HepG2 (cell line): ENCODE measurements at regions not wholly inside any gene's neighbourhood (a gene's known extent, or its start where the extent isn't known, plus 50 kb on each side); places are given as distances from the start of the nearest gene placed in this dataset.

ENCODE experiments used
- ATAC-seq: fragments of 200-7000 bp; cut with Tn5 transposase; 3 replicates; pipeline ENCODE4 v1.9.1; 2020; ENCODE audit warnings: mild to moderate bottlenecking, moderate library complexity
- BruUV-seq: library from RNA; stranded (reverse); fragments of 400-500 nt; replicated peaks from 2 replicates; lab custom pipeline; 2021; lab: Mats Ljungman, UMichigan
- CTCF ChIA-PET: fragments of 300-600 bp; formaldehyde crosslinking; extraction: SDS; loops from one replicate; lab custom pipeline; 2021; ENCODE audit warnings: low total read pairs, inconsistent platforms, low intra/inter-chr PET ratio; lab: Yijun Ruan, JAX
- POLR2A ChIA-PET: fragments of 350-600 bp; sonication (Branson Sonifier 250); formaldehyde crosslinking; loops from one replicate; lab custom pipeline; 2020; ENCODE audit warnings: antibody characterized with exemption, inconsistent platforms; lab: Yijun Ruan, JAX
- DNase-seq: peaks from one replicate; pipeline ENCODE4 v3.0.0-alpha.2; 2015; ENCODE audit warnings: low spot score
- FAIRE-seq: peaks from 3 replicates; lab custom pipeline; 2011; peaks lifted over from hg19 to GRCh38; lab: Jason Lieb, UNC
- H2AFZ ChIP-seq: one replicate; pipeline ENCODE4 v1.6.1; 2011; ENCODE audit warnings: low read length, inconsistent platforms
- H3K27ac ChIP-seq: fragments of 300-600 bp; 3 replicates; pipeline ENCODE4 v1.8.0; 2011; ENCODE audit warnings: mixed run types, mild to moderate bottlenecking, mixed read lengths, low read length, inconsistent platforms; ENCODE audit not compliant: insufficient read depth; ENCODE audit errors: extremely low read length
- H3K27me3 ChIP-seq, 2 experiments: fragments of 200-600 bp in 1 of 2; 2 replicates in 1 of 2; 3 replicates in 1 of 2; pipeline versions ENCODE4 v1.6.0 to v1.8.0; 2011; ENCODE audit warnings: low read length in 2 of 2, mild to moderate bottlenecking in 2 of 2, moderate library complexity in 2 of 2, inconsistent platforms in 1 of 2; ENCODE audit not compliant: insufficient read depth in 2 of 2, control insufficient read depth in 1 of 2
- H3K36me3 ChIP-seq, 2 experiments: fragments of 200-600 bp in 1 of 2; replicated peaks in 1 of 2; 2 replicates in 1 of 2; 3 replicates in 1 of 2; pipeline versions ENCODE4 v1.5.1 to v1.8.0; 2011; ENCODE audit warnings: low read length in 2 of 2, inconsistent platforms in 1 of 2; ENCODE audit not compliant: insufficient read depth in 2 of 2, control insufficient read depth in 1 of 2
- H3K4me1 ChIP-seq: 2 replicates; pipeline ENCODE4 v1.5.1; 2012; ENCODE audit warnings: low read length, inconsistent platforms; ENCODE audit not compliant: insufficient read depth
- H3K4me2 ChIP-seq: 2 replicates; pipeline ENCODE4 v1.6.0; 2011; ENCODE audit warnings: low read depth, low read length, inconsistent platforms
- H3K4me3 ChIP-seq, 3 experiments: fragments of 200-600 bp in 1 of 3; sonication (generic), shearing (Covaris generic) in 1 of 3; replicated peaks in 1 of 3; 2 replicates each; pipeline ENCODE4 v1.5.1; 2011 to 2016; ENCODE audit warnings: low read length in 3 of 3, inconsistent platforms in 2 of 3, low read depth in 2 of 3, mild to moderate bottlenecking in 2 of 3, control low read depth in 1 of 3, mixed read lengths in 1 of 3; ENCODE audit not compliant: insufficient read depth in 1 of 3
- H3K79me2 ChIP-seq: one replicate; pipeline ENCODE4 v1.6.1; 2011; ENCODE audit warnings: low read length, inconsistent platforms; ENCODE audit not compliant: insufficient read depth
- H3K9ac ChIP-seq: 2 replicates; pipeline ENCODE4 v1.6.0; 2011; ENCODE audit warnings: mild to moderate bottlenecking, low read depth, low read length, inconsistent platforms; ENCODE audit not compliant: insufficient read depth
- H3K9me3 ChIP-seq: 2 replicates; pipeline ENCODE4 v1.5.1; 2012; ENCODE audit warnings: mild to moderate bottlenecking, low read length
- H4K20me1 ChIP-seq: 2 replicates; pipeline ENCODE4 v1.6.0; 2011; ENCODE audit warnings: inconsistent platforms, mild to moderate bottlenecking, low read length, moderate library complexity; ENCODE audit not compliant: insufficient read depth
- GABPA ChIP-seq, 2 experiments: IDR thresholded peaks; 2 replicates each; pipeline ENCODE4 v1.6.1; 2011 to 2016; ENCODE audit warnings: low read depth in 2 of 2, low read length in 1 of 2, missing biosample characterization in 1 of 2, missing genetic modification characterization in 1 of 2
- GABPB1 ChIP-seq: IDR thresholded peaks from 2 replicates; pipeline ENCODE4 v1.6.1; 2016; ENCODE audit warnings: mild to moderate bottlenecking, missing genetic modification reagents, moderate library complexity, missing compliant biosample characterization
- KMT2A ChIP-seq: sonication (generic); formaldehyde crosslinking; IDR thresholded peaks from 2 replicates; pipeline ENCODE4 v1.4.0; 2020; ENCODE audit warnings: missing genetic modification reagents
- NBN ChIP-seq: fragments of 450-650 bp; conservative IDR thresholded peaks from 2 replicates; pipeline ENCODE4 v1.6.1; 2017
- NRL ChIP-seq: sonication (generic); formaldehyde crosslinking; IDR thresholded peaks from 2 replicates; pipeline ENCODE4 v1.5.0; 2020; ENCODE audit warnings: missing genetic modification reagents, mild to moderate bottlenecking, moderate library complexity, borderline replicate concordance
- SNRNP70 ChIP-seq: fragments of 200-400 bp; formaldehyde crosslinking; IDR thresholded peaks from 2 replicates; pipeline ENCODE4 v1.6.1; 2017; ENCODE audit warnings: mild to moderate bottlenecking, low read depth, low read length, moderate library complexity
- TCF7L2 ChIP-seq: IDR thresholded peaks from 2 replicates; pipeline ENCODE4 v1.6.1; 2011; ENCODE audit warnings: mild to moderate bottlenecking, low read depth, low read length, moderate library complexity
- ZNF337 ChIP-seq: sonication (generic); formaldehyde crosslinking; IDR thresholded peaks from 2 replicates; pipeline ENCODE4 v1.5.1; 2020; ENCODE audit warnings: missing genetic modification reagents, low read depth, mild to moderate bottlenecking, borderline replicate concordance
- ZNF530 ChIP-seq: sonication (generic); formaldehyde crosslinking; IDR thresholded peaks from 2 replicates; pipeline ENCODE4 v1.5.0; 2020; ENCODE audit warnings: low read depth, mild to moderate bottlenecking, missing genetic modification reagents
- ZNF660 ChIP-seq: sonication (generic); formaldehyde crosslinking; IDR thresholded peaks from 2 replicates; pipeline ENCODE4 v1.5.1; 2020; ENCODE audit warnings: mild to moderate bottlenecking, low read depth, missing genetic modification reagents, borderline replicate concordance
- ZNF7 ChIP-seq: IDR thresholded peaks from 2 replicates; pipeline ENCODE4 v1.6.1; 2016; ENCODE audit warnings: missing biosample characterization, missing genetic modification reagents
- WGBS: methylation state at CpG from one replicate; pipeline ENCODE4 v1.1.6; 2017; ENCODE audit warnings: low lambda C conversion rate; 5-methylcytosine and 5-hydroxymethylcytosine counted together
- in situ Hi-C: cut with HindIII; loops from 2 replicates; pipeline ENCODE4 v1.10.0; 2017; ENCODE audit warnings: low pct_unique_long_range_greater_than_20kb; ENCODE audit not compliant: extremely low pct_ligation_motif_present
- intact Hi-C: fragments of 100-400 bp; cut with micrococcal nuclease; formaldehyde crosslinking; loops from one replicate; pipeline ENCODE4 v1.10.0; 2022; ENCODE audit not compliant: unreplicated experiment
- TF ChIP-seq, protein P1 (sequence below): sonication (generic); formaldehyde crosslinking; IDR thresholded peaks from one replicate; pipeline ENCODE4 v1.5.1; 2020; ENCODE audit warnings: mild to moderate bottlenecking, missing genetic modification reagents; ENCODE audit errors: not compliant biosample characterization
- TF ChIP-seq, protein P2 (sequence below): sonication (generic); formaldehyde crosslinking; IDR thresholded peaks from 2 replicates; pipeline ENCODE4 v1.4.0; 2020; ENCODE audit warnings: missing genetic modification reagents

DNA sequence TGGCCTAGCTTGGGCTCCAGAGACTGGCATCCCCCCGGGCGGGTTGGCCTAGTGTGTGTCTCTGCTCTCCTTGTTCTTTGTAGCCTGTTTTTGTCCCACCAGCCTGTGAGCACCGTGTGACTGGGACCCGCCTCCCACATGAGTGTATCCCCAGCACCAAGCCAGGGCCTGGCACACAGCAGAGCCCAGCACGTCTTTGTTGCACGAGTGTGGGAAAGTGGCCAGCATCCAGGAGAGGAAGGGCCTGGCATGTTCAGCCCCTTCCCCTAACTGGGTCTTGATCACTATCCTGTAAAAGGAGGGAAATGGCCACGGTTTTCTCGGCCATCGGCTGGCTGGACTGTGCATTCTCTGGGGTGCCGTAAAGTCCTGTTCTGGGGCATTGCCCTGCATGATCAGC, 290.1 kb downstream of the BMP7 start (continued):
- TF ChIP-seq, protein P1, sequence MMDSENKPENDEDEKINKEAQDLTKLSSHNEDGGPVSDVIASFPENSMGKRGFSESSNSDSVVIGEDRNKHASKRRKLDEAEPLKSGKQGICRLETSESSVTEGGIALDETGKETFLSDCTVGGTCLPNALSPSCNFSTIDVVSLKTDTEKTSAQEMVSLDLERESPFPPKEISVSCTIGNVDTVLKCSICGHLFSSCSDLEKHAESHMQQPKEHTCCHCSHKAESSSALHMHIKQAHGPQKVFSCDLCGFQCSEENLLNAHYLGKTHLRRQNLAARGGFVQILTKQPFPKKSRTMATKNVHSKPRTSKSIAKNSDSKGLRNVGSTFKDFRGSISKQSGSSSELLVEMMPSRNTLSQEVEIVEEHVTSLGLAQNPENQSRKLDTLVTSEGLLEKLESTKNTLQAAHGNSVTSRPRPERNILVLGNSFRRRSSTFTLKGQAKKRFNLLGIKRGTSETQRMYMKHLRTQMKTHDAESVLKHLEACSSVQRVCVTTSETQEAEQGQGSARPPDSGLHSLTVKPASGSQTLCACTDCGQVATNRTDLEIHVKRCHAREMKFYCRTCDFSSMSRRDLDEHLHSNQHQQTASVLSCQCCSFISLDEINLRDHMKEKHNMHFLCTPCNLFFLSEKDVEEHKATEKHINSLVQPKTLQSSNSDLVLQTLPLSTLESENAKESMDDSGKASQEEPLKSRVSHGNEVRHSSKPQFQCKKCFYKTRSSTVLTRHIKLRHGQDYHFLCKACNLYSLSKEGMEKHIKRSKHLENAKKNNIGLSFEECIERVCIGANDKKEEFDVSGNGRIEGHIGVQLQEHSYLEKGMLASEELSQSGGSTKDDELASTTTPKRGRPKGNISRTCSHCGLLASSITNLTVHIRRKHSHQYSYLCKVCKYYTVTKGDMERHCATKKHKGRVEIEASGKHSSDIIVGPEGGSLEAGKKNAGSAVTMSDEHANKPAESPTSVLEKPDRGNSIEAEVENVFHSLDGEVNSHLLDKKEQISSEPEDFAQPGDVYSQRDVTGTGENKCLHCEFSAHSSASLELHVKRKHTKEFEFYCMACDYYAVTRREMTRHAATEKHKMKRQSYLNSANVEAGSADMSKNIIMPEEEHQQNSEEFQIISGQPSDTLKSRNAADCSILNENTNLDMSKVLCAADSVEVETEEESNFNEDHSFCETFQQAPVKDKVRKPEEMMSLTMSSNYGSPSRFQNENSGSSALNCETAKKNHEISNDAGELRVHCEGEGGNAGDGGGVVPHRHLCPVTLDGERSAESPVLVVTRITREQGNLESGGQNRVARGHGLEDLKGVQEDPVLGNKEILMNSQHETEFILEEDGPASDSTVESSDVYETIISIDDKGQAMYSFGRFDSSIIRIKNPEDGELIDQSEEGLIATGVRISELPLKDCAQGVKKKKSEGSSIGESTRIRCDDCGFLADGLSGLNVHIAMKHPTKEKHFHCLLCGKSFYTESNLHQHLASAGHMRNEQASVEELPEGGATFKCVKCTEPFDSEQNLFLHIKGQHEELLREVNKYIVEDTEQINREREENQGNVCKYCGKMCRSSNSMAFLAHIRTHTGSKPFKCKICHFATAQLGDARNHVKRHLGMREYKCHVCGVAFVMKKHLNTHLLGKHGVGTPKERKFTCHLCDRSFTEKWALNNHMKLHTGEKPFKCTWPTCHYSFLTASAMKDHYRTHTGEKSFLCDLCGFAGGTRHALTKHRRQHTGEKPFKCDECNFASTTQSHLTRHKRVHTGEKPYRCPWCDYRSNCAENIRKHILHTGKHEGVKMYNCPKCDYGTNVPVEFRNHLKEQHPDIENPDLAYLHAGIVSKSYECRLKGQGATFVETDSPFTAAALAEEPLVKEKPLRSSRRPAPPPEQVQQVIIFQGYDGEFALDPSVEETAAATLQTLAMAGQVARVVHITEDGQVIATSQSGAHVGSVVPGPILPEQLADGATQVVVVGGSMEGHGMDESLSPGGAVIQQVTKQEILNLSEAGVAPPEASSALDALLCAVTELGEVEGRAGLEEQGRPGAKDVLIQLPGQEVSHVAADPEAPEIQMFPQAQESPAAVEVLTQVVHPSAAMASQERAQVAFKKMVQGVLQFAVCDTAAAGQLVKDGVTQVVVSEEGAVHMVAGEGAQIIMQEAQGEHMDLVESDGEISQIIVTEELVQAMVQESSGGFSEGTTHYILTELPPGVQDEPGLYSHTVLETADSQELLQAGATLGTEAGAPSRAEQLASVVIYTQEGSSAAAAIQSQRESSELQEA (CRISPR knock-in tag), result no peak
- TF ChIP-seq ZNF530 (CRISPR knock-in tag) (no peak), GABPB1 (CRISPR knock-in tag) (no peak), NRL (no peak)

DNA sequence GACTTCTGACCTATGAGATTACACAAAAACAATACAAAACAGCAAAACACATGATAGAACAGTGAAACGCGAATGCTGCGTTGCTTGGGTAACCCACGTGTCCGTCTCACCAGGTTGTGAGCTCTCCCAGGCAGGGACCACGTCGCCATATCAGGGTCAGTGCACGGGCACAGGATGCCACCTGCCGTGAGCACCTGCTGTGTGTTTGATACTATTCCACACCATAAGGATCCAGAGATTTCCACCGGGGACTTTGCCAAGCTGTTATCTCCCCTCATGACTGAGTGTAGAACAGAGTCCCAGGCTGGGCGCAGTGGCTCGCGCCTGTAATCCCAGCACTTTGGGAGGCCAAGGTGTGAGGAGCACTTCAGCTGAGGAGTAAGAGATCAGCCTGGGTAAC, 288.0 kb downstream of the BMP7 start:
- Histone ChIP-seq H4K20me1 (no peaks in the 10 kb centered on the region), H3K27ac (no peak overlapping the region), H3K36me3 (no peaks in the 10 kb centered on the region), H2AFZ (no peak overlapping the region), H3K4me1 (no peaks in the 10 kb centered on the region), H3K9ac (no peak overlapping the region), H3K4me3 (no peak overlapping the region), H3K79me2 (no peaks in the 10 kb centered on the region), H3K9me3 (no peaks in the 10 kb centered on the region), H3K4me2 (no peak overlapping the region), H3K27me3 (peaks cover 5 to 32% of the 10 kb centered on the region in 2 experiments; a peak in 4 of 5 replicates)
- CTCF ChIA-PET, result no interaction called here
- no peak for ATAC-seq
- in situ Hi-C loops (no loop called here), intact Hi-C loops (no loop called here)
- no TSS peak for BruUV-seq
- no peak for DNase-seq
- no peak for FAIRE-seq
- POLR2A ChIA-PET, result no interaction called here
- 29% methylated on average over 13 of the region's 13 CpGs for WGBS
- no peak for TF ChIP-seq ZNF7 (CRISPR knock-in tag)
- no peak for TF ChIP-seq KMT2A
- no peak for TF ChIP-seq SNRNP70
- TF ChIP-seq ZNF337 (CRISPR knock-in tag), result no peak
- TF ChIP-seq GABPA (IDR thresholded peaks at IDR 0.05; ENCODE audit: low read depth, low read length), result no peak
- no peak for TF ChIP-seq GABPA (CRISPR knock-in tag; IDR thresholded peaks at IDR 0.05; ENCODE audit: low read depth)
- TF ChIP-seq NBN, result no peak
- TF ChIP-seq ZNF660 (CRISPR knock-in tag), result no peak
- TF ChIP-seq TCF7L2, result no peak
- TF ChIP-seq, protein P2, sequence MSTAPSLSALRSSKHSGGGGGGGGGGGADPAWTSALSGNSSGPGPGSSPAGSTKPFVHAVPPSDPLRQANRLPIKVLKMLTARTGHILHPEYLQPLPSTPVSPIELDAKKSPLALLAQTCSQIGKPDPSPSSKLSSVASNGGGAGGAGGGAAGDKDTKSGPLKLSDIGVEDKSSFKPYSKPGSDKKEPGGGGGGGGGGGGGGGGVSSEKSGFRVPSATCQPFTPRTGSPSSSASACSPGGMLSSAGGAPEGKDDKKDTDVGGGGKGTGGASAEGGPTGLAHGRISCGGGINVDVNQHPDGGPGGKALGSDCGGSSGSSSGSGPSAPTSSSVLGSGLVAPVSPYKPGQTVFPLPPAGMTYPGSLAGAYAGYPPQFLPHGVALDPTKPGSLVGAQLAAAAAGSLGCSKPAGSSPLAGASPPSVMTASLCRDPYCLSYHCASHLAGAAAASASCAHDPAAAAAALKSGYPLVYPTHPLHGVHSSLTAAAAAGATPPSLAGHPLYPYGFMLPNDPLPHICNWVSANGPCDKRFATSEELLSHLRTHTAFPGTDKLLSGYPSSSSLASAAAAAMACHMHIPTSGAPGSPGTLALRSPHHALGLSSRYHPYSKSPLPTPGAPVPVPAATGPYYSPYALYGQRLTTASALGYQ (CRISPR knock-in tag), result no peak
